ENCODE measurements at regions not wholly inside any gene's neighbourhood (a gene's known extent, or its start where the extent isn't known, plus 50 kb on each side); places are given as distances from the start of the nearest gene placed in this dataset.
"Not testable (repeated sequence)": the region's sequence is repeated elsewhere in the genome, so short reads cannot be mapped to it uniquely, and the experiment has no call there.

GRCh38 chr10:44745920-44746319 is 165.2 kb upstream of the TMEM72 start:
- no peak for DNase-seq (ENCODE audit: low read depth)

- DNase-seq (ENCODE audit: low read depth) = no peak
These were observed 163.5 kb upstream of the TMEM72 start for GRCh38 chr10:44747593-44748172.

- DNase-seq (ENCODE audit: low read depth) = no peak
These were observed 162.0 kb upstream of the TMEM72 start for GRCh38 chr10:44749151-44749550.

GRCh38 chr10:44752451-44753441 is 158.4 kb upstream of the TMEM72 start:
- DNase-seq (ENCODE audit: low read depth) = no peak

- not testable (repeated sequence) for DNase-seq (ENCODE audit: low read depth)
These were observed 156.8 kb upstream of the TMEM72 start for GRCh38 chr10:44754355-44754754.

- DNase-seq (ENCODE audit: low read depth) = no peak
These were observed 155.7 kb upstream of the TMEM72 start for GRCh38 chr10:44755481-44755880.

- DNase-seq (ENCODE audit: low read depth) = no peak
These were observed 154.9 kb upstream of the TMEM72 start for GRCh38 chr10:44756216-44756615.

- DNase-seq (ENCODE audit: low read depth) = no peak
These were observed 153.5 kb upstream of the TMEM72 start for GRCh38 chr10:44757551-44758205.

GRCh38 chr10:44759122-44759521 is 152.0 kb upstream of the TMEM72 start:
- no peak for DNase-seq (ENCODE audit: low read depth)

GRCh38 chr10:44760513-44760912 is 150.6 kb upstream of the TMEM72 start:
- DNase-seq (ENCODE audit: low read depth) = no peak

GRCh38 chr10:44761076-44761475 is 150.1 kb upstream of the TMEM72 start:
- no peak for DNase-seq (ENCODE audit: low read depth)

GRCh38 chr10:44763331-44763730 is 147.8 kb upstream of the TMEM72 start:
- DNase-seq (ENCODE audit: low read depth) = no peak

GRCh38 chr10:44765299-44765698 is 145.8 kb upstream of the TMEM72 start:
- no peak for DNase-seq (ENCODE audit: low read depth)

- DNase-seq (ENCODE audit: low read depth) = no peak
These were observed 144.5 kb upstream of the TMEM72 start for GRCh38 chr10:44766631-44767030.

GRCh38 chr10:44769450-44769849 is 141.7 kb upstream of the TMEM72 start:
- DNase-seq (ENCODE audit: low read depth) = no peak

GRCh38 chr10:44771233-44771995 is 139.7 kb upstream of the TMEM72 start:
- no peak for DNase-seq (ENCODE audit: low read depth)

- DNase-seq (ENCODE audit: low read depth) = no peak
These were observed 137.6 kb upstream of the TMEM72 start for GRCh38 chr10:44773565-44773964.

GRCh38 chr10:44774676-44775401 is 136.3 kb upstream of the TMEM72 start:
- no peak for DNase-seq (ENCODE audit: low read depth)

- no peak for DNase-seq (ENCODE audit: low read depth)
These were observed 135.8 kb upstream of the TMEM72 start for GRCh38 chr10:44775402-44775741.

GRCh38 chr10:44776181-44776580 is 135.0 kb upstream of the TMEM72 start:
- DNase-seq (ENCODE audit: low read depth) = no peak

GRCh38 chr10:44779511-44779910 is 131.6 kb upstream of the TMEM72 start:
- DNase-seq (ENCODE audit: low read depth) = no peak

GRCh38 chr10:44780426-44780825 is 130.7 kb upstream of the TMEM72 start:
- no peak for DNase-seq (ENCODE audit: low read depth)

Data from activated gamma-delta T cell treated with anti-CD3 and anti-CD28 coated beads, Interleukin-2, amount 50 U/mL, for 16 hours (primary cell).